Retinal pigment epithelial cell (primary cell): ENCODE measurements at regions not wholly inside any gene's neighbourhood (a gene's known extent, or its start where the extent isn't known, plus 50 kb on each side); places are given as distances from the start of the nearest gene placed in this dataset.

Source experiments
- DNase-seq: peaks from one replicate; pipeline ENCODE4 v3.0.0-alpha.2; 2010; ENCODE audit warnings: low read depth
- H3K4me3 ChIP-seq: 2 replicates; pipeline ENCODE4 v1.5.1; 2011; ENCODE audit warnings: mild to moderate bottlenecking, low read length, control low read depth, moderate library complexity
- TF ChIP-seq, protein P1 (sequence below): conservative IDR thresholded peaks from 2 replicates; pipeline ENCODE4 v1.5.1; 2011; ENCODE audit warnings: low read depth, low read length, control low read depth, inconsistent platforms

DNA sequence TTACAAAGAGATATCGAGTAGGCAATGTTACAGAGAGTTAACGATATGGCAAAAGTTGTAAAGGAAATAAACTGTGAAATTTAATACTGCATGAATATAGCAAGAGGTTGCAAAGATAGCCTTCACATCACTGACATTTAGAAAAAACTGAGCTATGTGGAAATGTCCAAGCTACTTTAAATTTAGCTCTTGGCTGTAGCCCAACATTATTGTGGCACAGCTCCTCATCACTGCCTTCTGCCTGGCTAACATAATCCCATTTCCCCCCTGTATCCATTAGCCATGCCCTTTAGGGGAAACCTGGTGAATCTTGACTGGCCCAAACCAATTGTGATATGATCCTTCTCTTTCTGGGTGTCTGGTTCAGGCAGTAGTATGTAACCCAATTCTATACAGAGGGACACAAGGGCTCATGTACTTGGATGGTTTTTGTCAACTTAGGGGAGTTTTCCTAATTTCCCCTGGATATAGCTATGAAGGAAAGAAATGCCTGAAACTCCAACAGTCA is 115.4 kb downstream of the PFDN4 start:
- TF ChIP-seq, protein P1, sequence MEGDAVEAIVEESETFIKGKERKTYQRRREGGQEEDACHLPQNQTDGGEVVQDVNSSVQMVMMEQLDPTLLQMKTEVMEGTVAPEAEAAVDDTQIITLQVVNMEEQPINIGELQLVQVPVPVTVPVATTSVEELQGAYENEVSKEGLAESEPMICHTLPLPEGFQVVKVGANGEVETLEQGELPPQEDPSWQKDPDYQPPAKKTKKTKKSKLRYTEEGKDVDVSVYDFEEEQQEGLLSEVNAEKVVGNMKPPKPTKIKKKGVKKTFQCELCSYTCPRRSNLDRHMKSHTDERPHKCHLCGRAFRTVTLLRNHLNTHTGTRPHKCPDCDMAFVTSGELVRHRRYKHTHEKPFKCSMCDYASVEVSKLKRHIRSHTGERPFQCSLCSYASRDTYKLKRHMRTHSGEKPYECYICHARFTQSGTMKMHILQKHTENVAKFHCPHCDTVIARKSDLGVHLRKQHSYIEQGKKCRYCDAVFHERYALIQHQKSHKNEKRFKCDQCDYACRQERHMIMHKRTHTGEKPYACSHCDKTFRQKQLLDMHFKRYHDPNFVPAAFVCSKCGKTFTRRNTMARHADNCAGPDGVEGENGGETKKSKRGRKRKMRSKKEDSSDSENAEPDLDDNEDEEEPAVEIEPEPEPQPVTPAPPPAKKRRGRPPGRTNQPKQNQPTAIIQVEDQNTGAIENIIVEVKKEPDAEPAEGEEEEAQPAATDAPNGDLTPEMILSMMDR, result no peak
- DNase-seq, result no peak
- H3K4me3 ChIP-seq, result no peak overlapping the region

DNA sequence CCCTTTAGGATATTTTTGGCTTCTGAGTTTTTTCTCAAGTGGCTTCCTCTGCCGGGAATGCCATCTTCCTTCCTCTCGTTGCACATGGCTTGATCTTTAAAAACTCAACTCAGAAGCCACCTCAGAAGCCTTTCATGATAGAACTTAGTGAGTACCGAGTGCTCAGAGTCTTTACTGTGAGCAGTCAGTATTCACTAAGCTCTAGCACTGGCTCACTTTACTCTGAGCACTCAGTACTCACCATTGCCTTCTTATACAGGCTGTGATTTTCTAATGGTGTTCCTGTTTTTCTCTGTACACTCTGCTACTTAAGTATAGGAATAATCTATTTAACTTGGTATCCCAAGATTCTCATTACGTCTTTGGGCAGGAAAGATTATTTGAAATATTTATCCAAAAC is 116.2 kb downstream of the PFDN4 start:
- TF ChIP-seq, protein P1, result no peak
- DNase-seq, result no peak
- no peak overlapping the region for H3K4me3 ChIP-seq

DNA sequence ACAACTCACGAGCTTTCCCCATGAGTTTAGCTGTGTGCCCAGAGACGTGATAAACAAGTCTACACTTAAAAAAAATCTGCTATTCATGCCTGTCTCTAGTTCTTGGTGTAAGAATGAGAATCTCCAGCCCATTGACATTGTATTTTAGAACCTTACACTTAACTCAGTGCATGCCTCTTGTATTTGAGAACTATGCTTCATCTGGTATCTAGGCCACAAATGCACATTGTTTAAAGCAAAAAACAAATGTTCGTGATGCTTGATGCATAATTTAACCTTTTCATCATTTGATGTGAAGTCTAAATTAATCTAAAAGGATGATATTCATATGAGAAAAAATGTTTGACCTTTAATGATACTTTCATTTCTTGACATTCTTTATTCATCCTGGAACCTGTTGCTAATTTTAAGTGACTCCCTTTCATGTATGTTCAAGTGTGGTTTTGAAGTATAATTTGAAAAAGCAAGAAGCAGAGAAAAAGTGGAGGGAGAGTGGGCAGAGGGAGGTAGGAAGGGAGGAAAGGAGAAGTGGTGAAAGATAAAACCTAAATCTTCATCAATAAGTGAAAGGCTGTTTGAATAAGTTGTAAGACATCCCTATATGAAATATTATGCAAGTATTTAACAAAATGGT is 116.9 kb downstream of the PFDN4 start:
- no peak overlapping the region for H3K4me3 ChIP-seq
- TF ChIP-seq, protein P1, result no peak
- DNase-seq, result no peak

DNA sequence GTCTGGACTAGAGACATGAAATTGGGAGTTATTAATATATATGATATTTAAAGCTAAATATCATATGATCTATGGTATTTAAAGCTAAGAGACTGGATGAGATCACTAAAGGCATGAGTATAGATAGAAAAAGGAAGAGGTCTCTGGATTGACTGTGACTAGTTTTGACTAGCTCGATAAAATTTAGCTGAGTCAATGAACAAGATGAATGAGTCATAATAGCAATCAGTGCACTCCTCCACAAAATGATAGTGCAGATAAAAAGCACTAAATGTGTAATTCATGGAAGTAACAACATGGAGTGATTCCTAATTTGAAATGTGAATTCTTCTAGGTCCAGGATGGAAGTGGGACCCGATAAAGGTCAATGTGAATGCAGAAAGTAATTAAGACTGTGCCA is 127.4 kb downstream of the PFDN4 start:
- no peak for DNase-seq
- TF ChIP-seq, protein P1, result no peak
- H3K4me3 ChIP-seq, result no peak overlapping the region

DNA sequence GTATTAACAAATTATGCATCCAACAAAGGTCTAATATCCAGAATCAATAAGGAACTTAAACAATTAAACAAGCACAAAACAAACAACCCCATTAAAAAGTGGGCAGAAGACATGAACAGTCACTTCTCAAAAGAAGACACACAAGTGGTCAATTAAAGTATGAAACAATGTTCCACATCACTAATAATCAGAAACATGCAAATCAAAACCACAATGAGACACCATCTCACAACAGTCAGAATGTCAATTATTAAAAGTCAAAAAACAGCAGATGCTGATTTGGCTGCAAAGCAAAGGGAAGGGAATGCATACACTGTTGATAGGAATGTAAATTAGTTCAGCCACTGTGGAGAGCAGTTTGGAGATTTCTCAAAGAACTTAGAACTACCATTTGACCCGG is 129.3 kb downstream of the PFDN4 start:
- H3K4me3 ChIP-seq, result no peak overlapping the region
- no peak for DNase-seq
- TF ChIP-seq, protein P1, result no peak

DNA sequence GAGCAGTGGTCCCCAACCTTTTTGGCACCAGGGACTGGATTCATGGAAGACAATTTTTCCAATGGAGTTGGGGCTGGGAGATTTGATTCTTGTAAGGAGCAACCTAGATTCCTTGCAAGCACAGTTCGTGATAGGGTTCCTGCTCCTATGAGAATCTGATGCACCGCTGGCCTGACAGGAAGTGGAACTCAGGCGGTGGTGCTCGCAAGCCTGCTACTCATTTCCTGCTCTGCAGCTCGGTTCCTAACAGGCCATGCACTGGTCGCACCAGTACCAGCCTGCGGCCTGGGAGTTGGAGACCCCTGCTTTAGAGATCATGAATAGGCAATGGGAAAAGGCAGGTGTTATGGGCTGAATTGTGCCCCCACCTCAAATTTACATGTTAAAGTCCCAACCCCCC is 131.2 kb downstream of the PFDN4 start:
- DNase-seq, result no peak
- H3K4me3 ChIP-seq, result no peak overlapping the region

DNA sequence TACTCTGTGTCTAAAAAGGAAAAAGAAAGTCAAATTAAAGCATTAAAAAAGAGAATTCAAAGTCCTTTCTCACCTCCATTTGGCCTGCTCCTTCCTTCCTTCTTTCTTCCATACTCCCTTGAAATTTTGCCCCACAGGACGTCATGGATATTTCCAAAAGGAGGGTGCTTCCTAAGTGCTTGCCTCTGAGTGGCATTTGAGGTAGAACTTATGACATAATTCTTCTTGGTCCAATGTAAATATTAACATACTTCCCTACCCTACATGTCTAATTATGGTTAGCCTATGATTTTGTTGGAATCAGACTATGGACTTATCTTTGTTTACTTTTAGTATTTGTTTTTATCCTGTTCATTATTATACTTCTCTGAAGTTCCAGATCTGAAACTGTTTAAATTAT is 132.3 kb downstream of the PFDN4 start:
- H3K4me3 ChIP-seq, result no peak overlapping the region
- no peak for DNase-seq
- TF ChIP-seq, protein P1, result no peak

More for the DNA sequence above, 131.2 kb downstream of the PFDN4 start:
- TF ChIP-seq, protein P1, result no peak
